Upper lobe of left lung (tissue), 6 donors: ENCODE measurements at regions not wholly inside any gene's neighbourhood (a gene's known extent, or its start where the extent isn't known, plus 50 kb on each side); places are given as distances from the start of the nearest gene placed in this dataset.

Experiments
- ATAC-seq, 2 donors: fragments of 200-7000 bp; cut with Tn5 transposase; one replicate each; pipeline ENCODE4 v1.9.1; 2022; ENCODE audit warnings: mild to moderate bottlenecking in 2 of 2, moderate library complexity in 2 of 2; ENCODE audit not compliant: low FRiP score in 2 of 2
- DNase-seq, 2 donors: peaks; one replicate each; pipeline ENCODE4 v3.0.0-alpha.2; 2019 to 2020
- H3K27ac ChIP-seq, 4 donors: fragments of 200-600 bp; sonication (generic); one replicate each; pipeline ENCODE4 v1.5.1; 2016 to 2019
- H3K27me3 ChIP-seq, 4 donors: fragments of 200-600 bp; sonication (generic); one replicate each; pipeline ENCODE4 v1.5.1; 2017 to 2019
- H3K36me3 ChIP-seq, 4 donors: fragments of 200-600 bp; sonication (generic); one replicate each; pipeline ENCODE4 v1.5.1; 2016 to 2019
- H3K4me1 ChIP-seq, 4 donors: fragments of 200-600 bp; sonication (generic); one replicate each; pipeline ENCODE4 v1.5.1; 2018 to 2019
- H3K4me3 ChIP-seq, 4 donors: fragments of 200-600 bp; sonication (generic); one replicate each; pipeline ENCODE4 v1.5.1; 2017 to 2019; ENCODE audit warnings: mild to moderate bottlenecking in 2 of 4, moderate library complexity in 1 of 4
- H3K9me3 ChIP-seq, 4 donors: fragments of 200-600 bp; sonication (generic); one replicate each; pipeline ENCODE4 v1.5.1; 2018 to 2019
- CTCF ChIP-seq, 6 experiments: fragments of 450-650 bp in 4 of 6; fragments of 200-600 bp in 2 of 6; sonication (generic) in 2 of 6; IDR thresholded peaks; one replicate each; pipeline ENCODE4 v1.5.1; 2016 to 2019; ENCODE audit warnings: antibody characterized with exemption in 6 of 6
- EP300 ChIP-seq, 4 donors: sonication (generic); formaldehyde crosslinking; IDR thresholded peaks; one replicate each; pipeline ENCODE4 v1.5.1; 2017; ENCODE audit warnings: antibody characterized with exemption in 4 of 4, control low read depth in 2 of 4
- POLR2A ChIP-seq, 4 donors: fragments of 450-650 bp; IDR thresholded peaks; one replicate each; pipeline ENCODE4 v1.5.1; 2016 to 2017; ENCODE audit warnings: antibody characterized with exemption in 4 of 4, mild to moderate bottlenecking in 2 of 4
- POLR2AphosphoS5 ChIP-seq, 2 donors: sonication (generic); formaldehyde crosslinking; IDR thresholded peaks; one replicate each; pipeline ENCODE4 v1.5.1; 2017; ENCODE audit warnings: antibody characterized with exemption in 2 of 2
- WGBS, 2 donors: methylation state at CpG; one replicate each; pipeline ENCODE4 v1.1.5; 2017 to 2018; 5-methylcytosine and 5-hydroxymethylcytosine counted together
- donor health status: DM: no; HTN: no; CAD: no; lungs with moderate emphysema.
- donor health status: DM: no; HTN: yes; CAD: no; lungs with severe emphysema.

- TF ChIP-seq EP300 (IDR thresholded peaks at IDR 0.05): no peak
- TF ChIP-seq CTCF (IDR thresholded peaks at IDR 0.05): no peak
- no peak for TF ChIP-seq POLR2A (IDR thresholded peaks at IDR 0.05)
- TF ChIP-seq POLR2AphosphoS5 (IDR thresholded peaks at IDR 0.05): no peak
- H3K27me3 ChIP-seq: no peaks in the 10 kb centered on the region
- ATAC-seq: no peak
These were observed 476.2 kb downstream of the FSCB start for GRCh38 chr14:44030831-44031383.

GRCh38 chr14:44029933-44030332 lies 477.1 kb downstream of the FSCB start:
- TF ChIP-seq EP300 (IDR thresholded peaks at IDR 0.05) (no peak), POLR2AphosphoS5 (IDR thresholded peaks at IDR 0.05) (no peak), CTCF (IDR thresholded peaks at IDR 0.05) (no peak), POLR2A (IDR thresholded peaks at IDR 0.05) (no peak)
- Histone ChIP-seq H3K4me3 (no peak overlapping the region), H3K27me3 (no peaks in the 10 kb centered on the region), H3K27ac (no peak overlapping the region), H3K4me1 (no peaks in the 10 kb centered on the region), H3K36me3 (no peaks in the 10 kb centered on the region), H3K9me3 (no peaks in the 10 kb centered on the region)
- peak in 1 of 2 donors; percentile 56 for ATAC-seq
- no peak for DNase-seq

More at GRCh38 chr14:44030831-44031383, 476.2 kb downstream of the FSCB start:
- no peaks in the 10 kb centered on the region for H3K4me1 ChIP-seq
- H3K27ac ChIP-seq: no peak overlapping the region
- H3K36me3 ChIP-seq: no peaks in the 10 kb centered on the region
- DNase-seq: no peak
- WGBS, 2 donors: 41 to 65% methylated on average over 4 of the region's 4 CpGs
- no peak overlapping the region for H3K4me3 ChIP-seq
- no peaks in the 10 kb centered on the region for H3K9me3 ChIP-seq

GRCh38 chr14:44027397-44027796 lies 479.7 kb downstream of the FSCB start:
- ATAC-seq: no peak
- TF ChIP-seq POLR2A (IDR thresholded peaks at IDR 0.05) (no peak), CTCF (IDR thresholded peaks at IDR 0.05) (no peak), POLR2AphosphoS5 (IDR thresholded peaks at IDR 0.05) (no peak), EP300 (IDR thresholded peaks at IDR 0.05) (no peak)
- Histone ChIP-seq H3K4me3 (no peak overlapping the region), H3K27ac (no peak overlapping the region), H3K27me3 (no peaks in the 10 kb centered on the region), H3K9me3 (peaks cover 0 to 5% (median 0%) of the 10 kb centered on the region in 4 donors), H3K4me1 (no peaks in the 10 kb centered on the region), H3K36me3 (no peaks in the 10 kb centered on the region)
- 61 to 67% methylated on average over 3 of the region's 3 CpGs for WGBS, 2 donors
- no peak for DNase-seq

GRCh38 chr14:44010595-44010994 lies 496.5 kb downstream of the FSCB start:
- Histone ChIP-seq H3K27me3 (no peaks in the 10 kb centered on the region), H3K4me3 (no peak overlapping the region)
- TF ChIP-seq POLR2AphosphoS5 (IDR thresholded peaks at IDR 0.05) (no peak), CTCF (IDR thresholded peaks at IDR 0.05) (no peak), POLR2A (IDR thresholded peaks at IDR 0.05) (no peak), EP300 (IDR thresholded peaks at IDR 0.05) (no peak)

GRCh38 chr14:44010071-44010470 lies 497.0 kb downstream of the FSCB start:
- no peaks in the 10 kb centered on the region for H3K4me1 ChIP-seq
- H3K4me3 ChIP-seq: no peak overlapping the region
- ATAC-seq: no peak
- no peak overlapping the region for H3K27ac ChIP-seq
- DNase-seq: no peak
- 39 to 55% methylated on average over 3 of the region's 3 CpGs for WGBS, 2 donors
- TF ChIP-seq EP300 (IDR thresholded peaks at IDR 0.05) (no peak), CTCF (IDR thresholded peaks at IDR 0.05) (no peak), POLR2A (IDR thresholded peaks at IDR 0.05) (no peak), POLR2AphosphoS5 (IDR thresholded peaks at IDR 0.05) (no peak)
- H3K9me3 ChIP-seq: no peaks in the 10 kb centered on the region
- H3K36me3 ChIP-seq: no peaks in the 10 kb centered on the region
- no peaks in the 10 kb centered on the region for H3K27me3 ChIP-seq

More at GRCh38 chr14:44010595-44010994, 496.5 kb downstream of the FSCB start:
- no peak for DNase-seq
- H3K27ac ChIP-seq: no peak overlapping the region
- H3K9me3 ChIP-seq: no peaks in the 10 kb centered on the region
- no peaks in the 10 kb centered on the region for H3K4me1 ChIP-seq
- no peaks in the 10 kb centered on the region for H3K36me3 ChIP-seq
- no peak for ATAC-seq
